GM12874 (cell line): ENCODE measurements at regions not wholly inside any gene's neighbourhood (a gene's known extent, or its start where the extent isn't known, plus 50 kb on each side); places are given as distances from the start of the nearest gene placed in this dataset.

Source experiments
- TF ChIP-seq, protein P1 (sequence below): IDR thresholded peaks from 2 replicates; pipeline ENCODE4 v1.5.1; 2011; ENCODE audit warnings: low read depth, mild to moderate bottlenecking, control low read depth, low read length, moderate library complexity; ENCODE audit not compliant: insufficient read depth

DNA sequence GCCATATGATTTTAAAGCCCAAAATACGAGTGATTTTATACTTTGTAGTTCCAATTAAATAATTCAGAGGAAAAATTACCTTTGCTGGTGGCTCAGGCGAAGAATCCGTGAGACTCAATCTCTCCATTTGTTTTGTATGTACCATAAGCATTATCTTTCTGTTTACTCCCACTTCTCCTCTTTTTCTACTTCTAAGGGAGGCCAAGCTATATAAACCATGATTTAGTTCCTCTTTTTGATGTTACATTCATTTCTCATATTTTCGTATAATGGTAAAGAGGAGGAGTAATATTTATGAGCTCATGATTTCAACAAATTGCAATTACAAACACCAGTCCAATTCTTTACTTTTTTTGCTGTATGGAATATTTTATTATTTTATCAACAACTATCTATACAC is 50.6 kb upstream of the TES start:
- TF ChIP-seq, protein P1, sequence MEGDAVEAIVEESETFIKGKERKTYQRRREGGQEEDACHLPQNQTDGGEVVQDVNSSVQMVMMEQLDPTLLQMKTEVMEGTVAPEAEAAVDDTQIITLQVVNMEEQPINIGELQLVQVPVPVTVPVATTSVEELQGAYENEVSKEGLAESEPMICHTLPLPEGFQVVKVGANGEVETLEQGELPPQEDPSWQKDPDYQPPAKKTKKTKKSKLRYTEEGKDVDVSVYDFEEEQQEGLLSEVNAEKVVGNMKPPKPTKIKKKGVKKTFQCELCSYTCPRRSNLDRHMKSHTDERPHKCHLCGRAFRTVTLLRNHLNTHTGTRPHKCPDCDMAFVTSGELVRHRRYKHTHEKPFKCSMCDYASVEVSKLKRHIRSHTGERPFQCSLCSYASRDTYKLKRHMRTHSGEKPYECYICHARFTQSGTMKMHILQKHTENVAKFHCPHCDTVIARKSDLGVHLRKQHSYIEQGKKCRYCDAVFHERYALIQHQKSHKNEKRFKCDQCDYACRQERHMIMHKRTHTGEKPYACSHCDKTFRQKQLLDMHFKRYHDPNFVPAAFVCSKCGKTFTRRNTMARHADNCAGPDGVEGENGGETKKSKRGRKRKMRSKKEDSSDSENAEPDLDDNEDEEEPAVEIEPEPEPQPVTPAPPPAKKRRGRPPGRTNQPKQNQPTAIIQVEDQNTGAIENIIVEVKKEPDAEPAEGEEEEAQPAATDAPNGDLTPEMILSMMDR, result no peak
